ENCODE measurements at regions not wholly inside any gene's neighbourhood (a gene's known extent, or its start where the extent isn't known, plus 50 kb on each side); places are given as distances from the start of the nearest gene placed in this dataset.

DNA sequence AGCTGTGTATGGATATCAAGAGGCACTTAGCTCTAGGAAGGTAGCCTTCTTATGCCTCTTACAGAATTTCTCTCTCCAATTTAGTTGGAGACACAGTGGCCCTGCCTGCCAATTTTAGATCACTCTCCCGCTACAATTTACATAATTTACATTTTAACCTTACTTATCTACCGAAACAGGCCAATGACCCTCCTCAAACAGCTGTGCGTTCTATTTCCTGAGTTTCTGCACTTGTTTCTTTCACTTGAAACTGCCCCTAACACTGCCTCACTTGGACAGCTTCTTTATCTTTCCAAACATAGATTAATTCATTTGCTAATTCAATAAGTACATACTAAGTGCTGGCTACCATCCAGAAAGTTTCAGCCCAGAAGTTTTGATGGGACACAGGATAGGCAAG is 52.9 kb upstream of the HDDC2 start:
- DNase-seq (ENCODE audit: low spot score), result no peak
- no peaks in the 10 kb centered on the region for H3K27me3 ChIP-seq (replicated peaks; ENCODE audit: insufficient read depth)
- H3K4me3 ChIP-seq, result no peak overlapping the region
- TF ChIP-seq, protein P1, sequence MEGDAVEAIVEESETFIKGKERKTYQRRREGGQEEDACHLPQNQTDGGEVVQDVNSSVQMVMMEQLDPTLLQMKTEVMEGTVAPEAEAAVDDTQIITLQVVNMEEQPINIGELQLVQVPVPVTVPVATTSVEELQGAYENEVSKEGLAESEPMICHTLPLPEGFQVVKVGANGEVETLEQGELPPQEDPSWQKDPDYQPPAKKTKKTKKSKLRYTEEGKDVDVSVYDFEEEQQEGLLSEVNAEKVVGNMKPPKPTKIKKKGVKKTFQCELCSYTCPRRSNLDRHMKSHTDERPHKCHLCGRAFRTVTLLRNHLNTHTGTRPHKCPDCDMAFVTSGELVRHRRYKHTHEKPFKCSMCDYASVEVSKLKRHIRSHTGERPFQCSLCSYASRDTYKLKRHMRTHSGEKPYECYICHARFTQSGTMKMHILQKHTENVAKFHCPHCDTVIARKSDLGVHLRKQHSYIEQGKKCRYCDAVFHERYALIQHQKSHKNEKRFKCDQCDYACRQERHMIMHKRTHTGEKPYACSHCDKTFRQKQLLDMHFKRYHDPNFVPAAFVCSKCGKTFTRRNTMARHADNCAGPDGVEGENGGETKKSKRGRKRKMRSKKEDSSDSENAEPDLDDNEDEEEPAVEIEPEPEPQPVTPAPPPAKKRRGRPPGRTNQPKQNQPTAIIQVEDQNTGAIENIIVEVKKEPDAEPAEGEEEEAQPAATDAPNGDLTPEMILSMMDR (IDR thresholded peaks at IDR 0.05), result no peak
- H3K4me1 ChIP-seq (ENCODE audit: control insufficient read depth in 1 of 2, low read depth in 2 of 2), result no peaks in the 10 kb centered on the region
- H3K27ac ChIP-seq, result no peak overlapping the region
- no peak for ATAC-seq (ENCODE audit: insufficient number of reproducible peaks, low FRiP score, low read depth)
- H3K36me3 ChIP-seq, result no peaks in the 10 kb centered on the region
- no peaks in the 10 kb centered on the region for H3K9me3 ChIP-seq

DNA sequence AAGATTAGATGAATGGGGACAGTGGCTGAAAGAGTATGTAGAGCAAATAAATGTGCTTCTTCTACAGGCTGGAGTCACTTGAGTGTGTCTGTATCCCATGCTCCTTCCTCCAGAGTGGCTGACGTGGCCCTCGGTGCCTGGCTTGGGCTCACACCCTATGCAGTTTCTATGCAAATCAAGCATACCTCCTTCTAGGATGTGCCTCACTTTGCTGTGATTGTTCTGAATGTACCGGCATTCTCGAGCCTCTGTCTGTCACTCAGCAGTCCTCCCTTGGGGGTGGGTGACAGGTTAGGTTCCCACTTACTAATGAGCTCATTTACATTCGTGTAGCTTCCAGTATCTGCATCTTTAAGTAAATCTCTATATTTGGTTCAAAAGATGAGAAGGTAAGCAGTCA is 55.1 kb upstream of the HDDC2 start:
- H3K27ac ChIP-seq, result no peak overlapping the region
- H3K4me1 ChIP-seq (ENCODE audit: control insufficient read depth in 1 of 2, low read depth in 2 of 2), result peaks cover 0 to 2% of the 10 kb centered on the region in 2 donors
- H3K36me3 ChIP-seq, result no peaks in the 10 kb centered on the region
- no peaks in the 10 kb centered on the region for H3K27me3 ChIP-seq (replicated peaks; ENCODE audit: insufficient read depth)
- DNase-seq (ENCODE audit: low spot score), result no peak
- no peak for ATAC-seq (ENCODE audit: insufficient number of reproducible peaks, low FRiP score, low read depth)
- H3K9me3 ChIP-seq, result no peaks in the 10 kb centered on the region
- no peak overlapping the region for H3K4me3 ChIP-seq
- TF ChIP-seq, protein P1 (IDR thresholded peaks at IDR 0.05), result no peak

DNA sequence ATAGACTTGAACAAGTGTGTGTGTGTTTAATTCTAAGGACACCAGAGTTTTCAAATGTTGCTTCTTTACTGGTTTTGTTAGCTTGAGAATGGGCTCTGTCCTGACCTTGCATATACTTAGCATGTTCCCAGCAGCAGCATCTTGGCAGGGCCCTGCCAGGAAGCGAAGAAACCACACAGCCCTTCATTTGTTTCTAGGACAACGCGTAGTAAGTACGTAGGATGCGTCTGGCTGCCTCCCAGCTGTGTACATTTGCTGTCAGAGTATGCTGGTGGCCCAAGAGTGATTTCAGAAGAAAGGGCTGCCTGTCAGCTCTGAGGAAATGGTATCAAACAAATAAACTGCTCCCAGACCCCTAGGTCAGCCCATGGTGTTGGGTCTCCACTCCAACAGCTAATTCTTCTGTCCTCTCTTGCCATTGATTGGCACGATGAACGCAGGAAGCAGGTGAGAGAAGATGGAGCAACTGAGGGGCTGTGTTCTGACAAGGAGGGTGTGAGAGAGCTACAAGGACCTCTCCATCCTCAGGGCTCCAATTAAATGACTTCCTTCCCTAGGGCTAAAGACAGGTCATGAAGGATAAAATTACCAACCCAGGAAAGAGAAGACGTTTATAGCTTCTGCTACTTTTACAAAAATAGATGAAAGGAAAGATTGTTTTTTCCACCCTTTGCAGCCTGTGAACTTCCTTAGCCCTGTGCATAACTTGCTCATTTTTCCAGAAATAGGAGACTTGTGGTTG is 55.9 kb upstream of the HDDC2 start:
- DNase-seq (ENCODE audit: low spot score) (no peak), ATAC-seq (ENCODE audit: insufficient number of reproducible peaks, low FRiP score, low read depth) (no peak)
- no peaks in the 10 kb centered on the region for H3K36me3 ChIP-seq
- H3K27ac ChIP-seq, result no peak overlapping the region
- H3K9me3 ChIP-seq, result no peaks in the 10 kb centered on the region
- peaks cover 0 to 10% of the 10 kb centered on the region in 2 donors for H3K4me1 ChIP-seq (ENCODE audit: control insufficient read depth in 1 of 2, low read depth in 2 of 2)
- H3K27me3 ChIP-seq (replicated peaks; ENCODE audit: insufficient read depth), result no peaks in the 10 kb centered on the region
- TF ChIP-seq, protein P1 (IDR thresholded peaks at IDR 0.05), result no peak
- no peak overlapping the region for H3K4me3 ChIP-seq

DNA sequence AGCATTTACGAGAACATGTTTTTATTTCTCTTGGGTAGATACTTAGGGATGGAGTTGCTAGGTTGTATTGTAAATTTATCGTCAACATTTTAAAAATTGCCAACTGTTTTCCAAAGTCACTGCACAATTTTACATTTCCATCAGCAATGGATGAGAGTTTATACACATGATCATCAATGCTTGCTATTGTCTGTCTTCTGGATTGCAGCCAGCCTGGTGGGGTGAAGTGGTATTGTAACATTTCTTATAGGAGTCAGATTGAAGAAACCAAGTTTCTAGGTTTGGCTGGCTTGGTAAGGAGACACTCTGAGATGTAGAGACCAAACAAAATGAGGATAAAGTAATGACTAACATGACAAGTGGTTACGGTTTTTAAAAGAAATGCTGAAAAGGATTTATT is 57.1 kb upstream of the HDDC2 start:
- Histone ChIP-seq H3K36me3 (no peaks in the 10 kb centered on the region), H3K27ac (no peak overlapping the region), H3K27me3 (replicated peaks; ENCODE audit: insufficient read depth) (no peaks in the 10 kb centered on the region), H3K4me3 (no peak overlapping the region), H3K4me1 (ENCODE audit: control insufficient read depth in 1 of 2, low read depth in 2 of 2) (peaks cover 2 to 19% of the 10 kb centered on the region in 2 donors), H3K9me3 (no peaks in the 10 kb centered on the region)
- DNase-seq (ENCODE audit: low spot score) (no peak), ATAC-seq (ENCODE audit: insufficient number of reproducible peaks, low FRiP score, low read depth) (no peak)
- TF ChIP-seq, protein P1 (IDR thresholded peaks at IDR 0.05), result no peak

DNA sequence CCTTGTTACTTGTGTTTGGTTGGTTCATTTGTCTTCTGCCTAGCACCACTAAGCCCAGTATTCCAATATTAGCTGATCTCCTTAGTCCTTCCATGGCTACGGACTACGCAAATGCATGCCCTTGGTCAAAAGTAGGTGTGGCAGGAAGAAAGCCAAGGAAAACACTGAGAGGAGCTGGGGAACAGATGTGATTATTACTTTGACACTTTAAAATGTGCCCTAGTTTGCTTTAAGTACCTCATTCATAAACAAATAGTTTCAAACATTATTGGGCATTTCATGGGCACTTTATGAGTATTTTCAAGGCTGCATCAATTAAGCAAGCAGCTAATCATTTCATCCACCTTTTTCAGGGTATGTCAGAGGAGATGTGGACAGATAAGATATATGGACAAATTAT is 60.1 kb upstream of the HDDC2 start:
- TF ChIP-seq, protein P1 (IDR thresholded peaks at IDR 0.05), result no peak
- Histone ChIP-seq H3K9me3 (no peaks in the 10 kb centered on the region), H3K4me1 (ENCODE audit: control insufficient read depth in 1 of 2, low read depth in 2 of 2) (peaks cover 9 to 49% of the 10 kb centered on the region in 2 donors), H3K36me3 (no peaks in the 10 kb centered on the region), H3K4me3 (no peak overlapping the region), H3K27ac (no peak overlapping the region), H3K27me3 (replicated peaks; ENCODE audit: insufficient read depth) (no peaks in the 10 kb centered on the region)
- DNase-seq (ENCODE audit: low spot score) (no peak), ATAC-seq (ENCODE audit: insufficient number of reproducible peaks, low FRiP score, low read depth) (no peak)

All from thoracic aorta (tissue), 2 donors.